ENCODE measurements at regions not wholly inside any gene's neighbourhood (a gene's known extent, or its start where the extent isn't known, plus 50 kb on each side); places are given as distances from the start of the nearest gene placed in this dataset.
"Not testable (repeated sequence)": the region's sequence is repeated elsewhere in the genome, so short reads cannot be mapped to it uniquely, and the experiment has no call there.

- not testable (repeated sequence) for DNase-seq (ENCODE audit: low read depth, low spot score)
These were observed 167.6 kb upstream of the CXXC4 start for GRCh38 chr4:104662269-104662668.

- DNase-seq (ENCODE audit: low read depth, low spot score), result no peak
These were observed 182.4 kb upstream of the CXXC4 start for GRCh38 chr4:104677116-104677515.

GRCh38 chr4:104682311-104682710, 187.6 kb upstream of the CXXC4 start:
- no peak for DNase-seq (ENCODE audit: low read depth, low spot score)

GRCh38 chr4:104693601-104694201, 199.0 kb upstream of the CXXC4 start:
- DNase-seq (ENCODE audit: low read depth, low spot score), result no peak

GRCh38 chr4:104716584-104716983, 221.9 kb upstream of the CXXC4 start:
- DNase-seq (ENCODE audit: low read depth, low spot score), result no peak

DNA sequence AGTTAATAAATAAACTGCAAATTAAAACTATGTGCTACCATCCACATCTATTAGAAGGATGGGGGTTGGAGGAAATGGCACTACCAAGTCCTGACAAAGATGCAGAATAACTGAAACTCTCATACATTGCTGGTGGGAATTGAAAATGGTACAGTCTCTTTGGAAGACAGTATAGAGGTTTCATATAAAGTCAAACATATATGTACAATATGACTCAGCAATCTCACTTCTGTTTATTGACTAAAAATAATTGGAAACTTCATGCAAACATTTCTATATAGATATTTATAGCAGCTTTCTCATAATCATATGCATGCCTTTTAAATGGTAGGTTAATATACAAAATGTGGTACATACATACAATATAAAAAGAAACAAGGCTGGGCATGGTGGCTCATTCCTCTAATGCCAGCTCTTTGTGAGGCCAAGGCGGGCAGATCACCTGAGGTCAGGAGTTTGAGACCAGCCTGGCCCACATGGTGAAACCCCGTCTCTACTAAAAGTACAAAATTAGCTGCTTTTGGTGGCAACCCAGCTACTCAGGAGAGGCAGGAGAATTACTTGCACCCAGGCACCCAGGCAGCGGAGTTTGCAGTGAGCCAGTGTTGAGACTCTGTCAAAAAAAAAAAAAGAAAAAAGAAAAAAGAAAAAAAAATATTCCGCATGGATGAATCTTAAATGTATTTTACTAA, 225.0 kb upstream of the CXXC4 start:
- DNase-seq (ENCODE audit: low read depth, low spot score), result no peak

DNA sequence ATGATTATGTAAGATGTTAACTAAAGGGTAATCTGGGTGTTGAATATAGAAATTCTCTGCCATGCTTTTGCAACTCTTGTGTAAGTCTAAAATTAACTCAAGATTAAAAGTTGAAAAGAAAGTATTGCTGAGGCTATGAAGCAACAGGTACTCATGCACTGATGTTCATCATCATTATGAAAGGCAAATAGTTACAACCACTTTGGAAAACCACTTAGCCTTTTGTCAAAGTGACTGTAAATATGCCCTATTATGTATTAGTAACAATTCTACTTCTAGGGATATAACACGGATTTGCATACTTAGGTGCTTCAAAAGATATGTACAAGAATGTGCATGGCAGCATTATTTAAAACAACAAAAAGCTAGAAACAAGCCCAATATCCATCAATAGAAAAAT, 227.8 kb upstream of the CXXC4 start:
- DNase-seq (ENCODE audit: low read depth, low spot score), result no peak

DNA sequence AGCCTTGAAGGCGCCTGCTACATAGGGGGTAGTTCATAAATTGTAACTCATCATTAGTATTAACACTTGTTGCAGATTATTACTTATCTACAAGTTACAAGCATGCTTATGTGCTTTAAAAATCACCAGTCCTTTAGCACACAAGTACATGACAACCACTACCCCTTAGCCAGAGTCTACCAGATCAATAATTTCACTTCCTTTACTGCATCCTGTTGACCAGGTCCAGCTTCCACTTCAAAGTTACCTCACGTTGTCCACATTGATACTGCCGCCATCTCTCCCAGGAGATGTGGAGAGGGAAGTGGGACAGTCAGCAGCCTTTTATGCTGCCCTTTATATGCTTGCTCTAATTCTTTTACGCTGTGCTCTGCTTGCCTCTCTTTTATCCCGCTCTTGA, 231.3 kb upstream of the CXXC4 start:
- no peak for DNase-seq (ENCODE audit: low read depth, low spot score)

DNA sequence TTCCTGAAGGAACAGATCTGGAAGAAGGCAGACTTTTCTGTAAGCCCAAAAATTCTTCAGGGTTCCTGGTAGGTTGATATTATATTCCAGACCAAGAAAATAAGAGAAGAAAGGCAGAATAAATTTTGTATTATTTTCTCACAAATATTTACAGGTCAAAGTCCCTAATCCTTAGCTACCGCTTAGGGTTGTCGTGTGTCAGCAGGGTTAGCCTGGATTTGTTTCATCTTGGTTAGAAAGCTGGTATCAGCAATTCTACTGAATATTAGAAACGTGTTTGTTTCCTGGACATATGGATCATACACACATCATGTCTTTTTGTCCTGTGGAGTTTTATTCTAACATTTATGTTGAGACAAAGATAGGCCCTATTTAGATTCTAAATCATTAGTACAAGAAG, 232.9 kb upstream of the CXXC4 start:
- no peak for DNase-seq (ENCODE audit: low read depth, low spot score)

- no peak for DNase-seq (ENCODE audit: low read depth, low spot score)
These were observed 233.9 kb upstream of the CXXC4 start for GRCh38 chr4:104728380-104729122.

DNA sequence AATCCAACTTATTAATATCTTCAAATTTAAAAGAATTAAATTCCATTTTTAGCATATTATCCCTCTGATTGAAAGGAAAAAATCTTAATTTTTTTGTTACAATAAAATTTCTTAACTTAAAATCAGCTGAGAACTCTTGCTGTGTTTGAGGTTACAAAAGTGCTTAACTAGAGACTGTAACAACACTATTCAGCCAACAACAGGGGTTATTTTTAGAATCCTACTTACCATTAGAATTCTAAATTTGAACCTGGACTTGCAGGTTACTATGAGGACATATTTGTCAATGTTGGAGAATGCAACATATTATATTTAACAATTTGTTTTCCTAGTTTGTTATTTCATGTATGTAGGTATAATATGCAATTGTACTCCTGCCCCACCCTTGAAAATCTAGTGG, 238.1 kb upstream of the CXXC4 start:
- DNase-seq (ENCODE audit: low read depth, low spot score), result no peak

DNA sequence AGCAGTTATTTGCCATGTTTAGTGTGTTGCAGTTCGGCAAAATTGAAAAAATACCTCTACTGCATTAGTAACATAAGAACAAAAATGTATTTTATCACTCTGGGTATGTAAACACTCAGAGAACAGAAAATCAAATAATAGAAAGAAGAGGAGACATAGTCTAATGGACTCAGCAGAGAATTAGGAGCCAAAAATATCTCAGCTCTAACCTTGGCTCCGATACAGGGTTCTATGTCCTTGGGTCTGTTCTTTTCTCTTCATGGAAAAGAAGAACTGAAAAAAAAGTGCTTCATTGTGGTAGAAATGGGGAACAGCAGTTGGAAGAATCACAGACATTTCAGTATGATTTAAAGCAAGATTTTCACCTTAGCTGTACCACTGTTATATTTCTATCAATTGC, 240.5 kb upstream of the CXXC4 start:
- no peak for DNase-seq (ENCODE audit: low read depth, low spot score)

DNA sequence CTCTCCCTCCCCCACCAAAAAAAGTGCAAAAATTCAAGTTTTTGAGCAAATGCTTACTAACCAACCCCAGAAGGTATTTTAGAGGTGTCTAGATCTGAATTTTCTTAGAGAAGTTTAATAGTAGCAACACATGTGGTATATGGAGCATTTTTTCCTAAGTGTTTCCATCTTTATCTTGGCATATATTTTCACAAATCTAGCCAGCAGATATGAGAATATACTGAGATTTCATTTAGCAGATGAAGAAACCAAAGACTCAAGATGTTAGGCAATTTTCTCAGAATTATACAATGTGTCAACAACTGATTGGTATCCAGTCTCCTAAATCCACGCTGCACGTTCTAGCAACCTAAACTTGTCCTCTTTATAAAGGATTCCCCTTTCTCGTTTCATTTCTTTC, 245.5 kb upstream of the CXXC4 start:
- no peak for DNase-seq (ENCODE audit: low read depth, low spot score)

GRCh38 chr4:104743215-104743653, 248.5 kb upstream of the CXXC4 start:
- no peak for DNase-seq (ENCODE audit: low read depth, low spot score)

- DNase-seq (ENCODE audit: low read depth, low spot score), result no peak
These were observed 252.9 kb upstream of the CXXC4 start for GRCh38 chr4:104747635-104748034.

GRCh38 chr4:104749062-104749461, 254.4 kb upstream of the CXXC4 start:
- DNase-seq (ENCODE audit: low read depth, low spot score), result no peak

GRCh38 chr4:104750008-104750407, 255.3 kb upstream of the CXXC4 start:
- no peak for DNase-seq (ENCODE audit: low read depth, low spot score)

DNA sequence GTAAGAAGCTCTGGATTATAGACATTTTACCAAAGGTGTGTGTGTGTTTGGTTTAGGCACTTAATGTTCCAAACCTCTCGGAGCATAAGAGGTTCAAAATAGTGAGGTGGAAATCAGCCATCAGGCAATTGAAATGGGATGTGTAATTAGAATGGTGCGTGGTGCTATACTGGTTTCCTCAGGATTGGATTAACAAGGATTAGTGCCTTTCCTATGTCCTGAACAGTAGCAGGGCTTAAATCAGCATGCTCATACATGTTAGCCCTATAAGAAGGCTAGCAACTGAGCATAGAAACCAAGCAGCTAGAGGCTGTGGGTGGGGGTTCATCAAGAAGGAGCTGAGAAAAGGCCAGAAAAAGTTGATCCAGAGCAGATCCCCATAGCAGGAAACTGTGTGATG, 256.8 kb upstream of the CXXC4 start:
- DNase-seq (ENCODE audit: low read depth, low spot score), result no peak

- DNase-seq (ENCODE audit: low read depth, low spot score), result no peak
These were observed 257.6 kb upstream of the CXXC4 start for GRCh38 chr4:104752337-104752736.

DNA sequence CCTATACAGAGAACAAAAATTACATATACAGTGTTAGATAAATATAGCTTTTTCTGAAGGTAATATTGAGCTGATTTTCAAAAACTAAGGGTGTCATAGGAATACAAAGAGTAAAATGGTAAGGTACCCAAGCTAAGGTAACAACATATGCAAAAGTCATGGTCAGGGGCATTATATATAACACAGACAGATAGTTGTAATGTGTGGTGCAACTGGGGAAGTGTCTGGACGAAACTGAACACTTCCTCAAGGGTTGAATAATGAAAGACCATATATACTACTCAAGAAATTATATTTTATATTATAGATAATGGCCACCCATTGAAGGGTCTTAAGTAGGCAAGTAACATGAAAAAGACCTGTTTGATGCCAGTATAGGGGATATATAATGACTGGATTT, 262.1 kb upstream of the CXXC4 start:
- DNase-seq (ENCODE audit: low read depth, low spot score), result no peak

- DNase-seq (ENCODE audit: low read depth, low spot score), result no peak
These were observed 263.9 kb upstream of the CXXC4 start for GRCh38 chr4:104758574-104758973.

- DNase-seq (ENCODE audit: low read depth, low spot score), result no peak
These were observed 269.0 kb upstream of the CXXC4 start for GRCh38 chr4:104763554-104764222.
